ENCODE measurements at regions not wholly inside any gene's neighbourhood (a gene's known extent, or its start where the extent isn't known, plus 50 kb on each side); places are given as distances from the start of the nearest gene placed in this dataset.

DNA sequence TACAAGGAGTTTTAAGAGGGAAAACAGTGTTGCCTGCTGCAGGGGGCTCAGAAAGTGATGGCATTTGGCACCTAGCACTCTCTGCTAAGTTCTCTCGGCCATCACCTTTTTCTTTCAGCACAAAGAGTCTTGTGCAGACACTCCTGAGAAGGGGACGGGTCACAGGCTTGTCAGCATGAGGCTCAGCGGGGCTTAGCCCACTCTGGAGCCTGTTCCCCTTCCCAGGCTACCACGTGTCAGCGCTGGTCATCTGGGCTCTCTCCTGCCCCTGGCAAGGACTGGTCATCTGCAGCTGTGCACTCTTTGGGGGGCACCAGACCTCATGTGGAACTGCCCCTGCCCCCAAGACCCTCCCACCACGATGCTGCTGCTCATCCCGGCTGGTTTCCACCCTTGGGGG is 152.1 kb upstream of the MKI67 start:
- TF ChIP-seq ZNF121 (CRISPR knock-in tag; conservative IDR thresholded peaks at IDR 0.05), result no peak
- TF ChIP-seq, protein P1, sequence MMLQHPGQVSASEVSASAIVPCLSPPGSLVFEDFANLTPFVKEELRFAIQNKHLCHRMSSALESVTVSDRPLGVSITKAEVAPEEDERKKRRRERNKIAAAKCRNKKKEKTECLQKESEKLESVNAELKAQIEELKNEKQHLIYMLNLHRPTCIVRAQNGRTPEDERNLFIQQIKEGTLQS (IDR thresholded peaks at IDR 0.05), result no peak
- TF ChIP-seq, protein P1 (CRISPR knock-in tag; conservative IDR thresholded peaks at IDR 0.05), result no peak
- TF ChIP-seq, protein P2, sequence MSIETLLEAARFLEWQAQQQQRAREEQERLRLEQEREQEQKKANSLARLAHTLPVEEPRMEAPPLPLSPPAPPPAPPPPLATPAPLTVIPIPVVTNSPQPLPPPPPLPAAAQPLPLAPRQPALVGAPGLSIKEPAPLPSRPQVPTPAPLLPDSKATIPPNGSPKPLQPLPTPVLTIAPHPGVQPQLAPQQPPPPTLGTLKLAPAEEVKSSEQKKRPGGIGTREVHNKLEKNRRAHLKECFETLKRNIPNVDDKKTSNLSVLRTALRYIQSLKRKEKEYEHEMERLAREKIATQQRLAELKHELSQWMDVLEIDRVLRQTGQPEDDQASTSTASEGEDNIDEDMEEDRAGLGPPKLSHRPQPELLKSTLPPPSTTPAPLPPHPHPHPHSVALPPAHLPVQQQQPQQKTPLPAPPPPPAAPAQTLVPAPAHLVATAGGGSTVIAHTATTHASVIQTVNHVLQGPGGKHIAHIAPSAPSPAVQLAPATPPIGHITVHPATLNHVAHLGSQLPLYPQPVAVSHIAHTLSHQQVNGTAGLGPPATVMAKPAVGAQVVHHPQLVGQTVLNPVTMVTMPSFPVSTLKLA (conservative IDR thresholded peaks at IDR 0.05), result no peak
- no peak for TF ChIP-seq ILK (tag; IDR thresholded peaks at IDR 0.05; ENCODE audit: borderline replicate concordance, low read depth)
- no peak for TF ChIP-seq POLR2AphosphoS2 (IDR thresholded peaks at IDR 0.05; ENCODE audit: low read length)
- TF ChIP-seq ZNF232 (CRISPR knock-in tag; IDR thresholded peaks at IDR 0.05), result no peak
- TF ChIP-seq TAF1 (IDR thresholded peaks at IDR 0.05; ENCODE audit: control insufficient read depth, extremely low read depth, insufficient read depth, low read length, severe bottlenecking), result no peak
- TF ChIP-seq EZH2 (IDR thresholded peaks at IDR 0.05; ENCODE audit: borderline replicate concordance, low read depth, low read length), result no peak
- TF ChIP-seq HOXB6 (CRISPR knock-in tag; IDR thresholded peaks at IDR 0.05; ENCODE audit: borderline replicate concordance), result no peak
- TF ChIP-seq, protein P3, sequence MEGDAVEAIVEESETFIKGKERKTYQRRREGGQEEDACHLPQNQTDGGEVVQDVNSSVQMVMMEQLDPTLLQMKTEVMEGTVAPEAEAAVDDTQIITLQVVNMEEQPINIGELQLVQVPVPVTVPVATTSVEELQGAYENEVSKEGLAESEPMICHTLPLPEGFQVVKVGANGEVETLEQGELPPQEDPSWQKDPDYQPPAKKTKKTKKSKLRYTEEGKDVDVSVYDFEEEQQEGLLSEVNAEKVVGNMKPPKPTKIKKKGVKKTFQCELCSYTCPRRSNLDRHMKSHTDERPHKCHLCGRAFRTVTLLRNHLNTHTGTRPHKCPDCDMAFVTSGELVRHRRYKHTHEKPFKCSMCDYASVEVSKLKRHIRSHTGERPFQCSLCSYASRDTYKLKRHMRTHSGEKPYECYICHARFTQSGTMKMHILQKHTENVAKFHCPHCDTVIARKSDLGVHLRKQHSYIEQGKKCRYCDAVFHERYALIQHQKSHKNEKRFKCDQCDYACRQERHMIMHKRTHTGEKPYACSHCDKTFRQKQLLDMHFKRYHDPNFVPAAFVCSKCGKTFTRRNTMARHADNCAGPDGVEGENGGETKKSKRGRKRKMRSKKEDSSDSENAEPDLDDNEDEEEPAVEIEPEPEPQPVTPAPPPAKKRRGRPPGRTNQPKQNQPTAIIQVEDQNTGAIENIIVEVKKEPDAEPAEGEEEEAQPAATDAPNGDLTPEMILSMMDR (IDR thresholded peaks at IDR 0.05 in 2 of 3, conservative IDR thresholded peaks at IDR 0.05 in 1 of 3; ENCODE audit: insufficient read depth in 2 of 3, low read depth in 1 of 3, low read length in 3 of 3), result no peak
- TF ChIP-seq POLR2A (conservative IDR thresholded peaks at IDR 0.05), result no peak
- TF ChIP-seq, protein P4, sequence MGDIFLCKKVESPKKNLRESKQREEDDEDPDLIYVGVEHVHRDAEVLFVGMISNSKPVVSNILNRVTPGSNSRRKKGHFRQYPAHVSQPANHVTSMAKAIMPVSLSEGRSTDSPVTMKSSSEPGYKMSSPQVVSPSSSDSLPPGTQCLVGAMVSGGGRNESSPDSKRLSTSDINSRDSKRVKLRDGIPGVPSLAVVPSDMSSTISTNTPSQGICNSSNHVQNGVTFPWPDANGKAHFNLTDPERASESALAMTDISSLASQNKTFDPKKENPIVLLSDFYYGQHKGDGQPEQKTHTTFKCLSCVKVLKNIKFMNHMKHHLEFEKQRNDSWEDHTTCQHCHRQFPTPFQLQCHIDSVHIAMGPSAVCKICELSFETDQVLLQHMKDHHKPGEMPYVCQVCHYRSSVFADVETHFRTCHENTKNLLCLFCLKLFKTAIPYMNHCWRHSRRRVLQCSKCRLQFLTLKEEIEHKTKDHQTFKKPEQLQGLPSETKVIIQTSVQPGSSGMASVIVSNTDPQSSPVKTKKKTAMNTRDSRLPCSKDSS (IDR thresholded peaks at IDR 0.05; ENCODE audit: low read depth, partially characterized antibody), result no peak
- TF ChIP-seq KDM1A (IDR thresholded peaks at IDR 0.05), result no peak

All from K562 (cell line).